ENCODE measurements at regions not wholly inside any gene's neighbourhood (a gene's known extent, or its start where the extent isn't known, plus 50 kb on each side); places are given as distances from the start of the nearest gene placed in this dataset.

DNA sequence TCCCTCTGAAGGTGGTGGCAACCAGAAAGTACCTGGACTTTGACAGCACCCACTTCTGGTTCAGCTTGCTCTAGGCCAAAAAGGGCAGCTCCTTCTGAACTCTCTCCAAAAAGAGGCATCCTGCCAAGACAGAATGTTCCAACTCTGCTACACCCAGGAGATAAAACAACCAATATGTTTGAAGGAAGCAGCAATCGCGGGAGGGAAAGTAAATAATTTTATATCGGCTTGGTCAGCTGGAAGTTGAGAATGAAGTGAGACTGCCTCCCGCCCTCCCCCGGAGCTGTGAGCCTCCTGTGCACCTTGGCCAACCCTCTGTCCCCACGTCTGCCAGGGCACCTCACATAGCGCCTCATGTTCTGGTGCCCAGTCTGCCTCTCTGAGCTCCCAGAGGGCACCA, 130.3 kb upstream of the ATP1A1 start:
- no peak for DNase-seq (ENCODE audit: low spot score)
- ChIA-PET CTCF (interaction anchor here (0.5 kb wide), 1 partner anchor 128 kb away, joined by 3 read pairs; no protein-coding TSS in a partner anchor), POLR2A (ENCODE audit: low non-redundant PET) (no interaction called here)
- TF ChIP-seq CTCF (conservative IDR thresholded peaks at IDR 0.05; ENCODE audit: low read depth) = no peak
- H3K27ac ChIP-seq = no peak overlapping the region

DNA sequence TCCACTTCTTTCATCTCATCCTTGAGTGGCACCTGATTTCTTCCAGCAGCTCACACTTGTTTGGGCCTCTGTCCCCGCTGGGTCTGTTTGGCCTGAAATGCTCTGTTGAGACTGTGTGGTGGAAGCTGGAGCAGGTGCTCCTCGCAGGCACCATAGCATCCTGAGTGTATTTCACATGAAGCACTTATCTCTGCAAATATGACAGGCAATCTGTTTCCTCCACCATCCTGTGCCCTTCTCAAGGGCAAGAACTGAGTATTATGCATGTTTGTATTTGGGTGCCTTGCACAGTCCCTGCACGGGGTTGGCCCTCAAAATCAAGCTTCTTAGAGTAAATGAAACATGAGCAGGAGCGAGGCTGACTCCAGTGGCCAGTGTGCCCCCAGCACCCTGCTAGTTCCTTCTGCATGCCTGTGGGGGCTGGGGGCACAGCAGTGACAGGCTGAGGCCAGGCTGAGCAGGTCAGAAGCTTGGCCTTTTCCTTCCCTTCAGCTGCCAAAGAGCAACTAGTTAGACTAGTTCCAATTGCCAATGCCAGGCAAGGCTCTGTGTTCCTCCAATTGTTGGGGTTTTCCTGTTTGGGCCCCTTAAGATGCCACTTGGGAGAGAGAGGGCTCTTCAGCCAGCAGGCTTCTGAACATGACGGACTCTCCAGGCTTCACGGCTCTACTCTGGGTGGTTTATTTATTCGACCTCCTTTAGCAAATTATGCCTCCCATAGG, 129.6 kb upstream of the ATP1A1 start:
- no peak for TF ChIP-seq CTCF (conservative IDR thresholded peaks at IDR 0.05; ENCODE audit: low read depth)
- no peak overlapping the region for H3K27ac ChIP-seq
- DNase-seq (ENCODE audit: low spot score) = no peak
- CTCF ChIA-PET = no interaction called here
- POLR2A ChIA-PET (ENCODE audit: low non-redundant PET) = no interaction called here

GRCh38 chr1:116246174-116246573, 126.9 kb upstream of the ATP1A1 start:
- no peak for DNase-seq (ENCODE audit: low spot score)
- POLR2A ChIA-PET (ENCODE audit: low non-redundant PET) = no interaction called here
- CTCF ChIA-PET = no interaction called here
- H3K27ac ChIP-seq = no peak overlapping the region
- no peak for TF ChIP-seq CTCF (conservative IDR thresholded peaks at IDR 0.05; ENCODE audit: low read depth)

GRCh38 chr1:116252271-116252670, 120.8 kb upstream of the ATP1A1 start:
- POLR2A ChIA-PET (ENCODE audit: low non-redundant PET) = no interaction called here
- H3K27ac ChIP-seq = no peak overlapping the region
- TF ChIP-seq CTCF (conservative IDR thresholded peaks at IDR 0.05; ENCODE audit: low read depth) = no peak
- no peak for DNase-seq (ENCODE audit: low spot score)
- CTCF ChIA-PET = interaction anchor here (0.6 kb wide), 1 partner anchor 371 kb away, joined by 5 read pairs; no protein-coding TSS in a partner anchor

DNA sequence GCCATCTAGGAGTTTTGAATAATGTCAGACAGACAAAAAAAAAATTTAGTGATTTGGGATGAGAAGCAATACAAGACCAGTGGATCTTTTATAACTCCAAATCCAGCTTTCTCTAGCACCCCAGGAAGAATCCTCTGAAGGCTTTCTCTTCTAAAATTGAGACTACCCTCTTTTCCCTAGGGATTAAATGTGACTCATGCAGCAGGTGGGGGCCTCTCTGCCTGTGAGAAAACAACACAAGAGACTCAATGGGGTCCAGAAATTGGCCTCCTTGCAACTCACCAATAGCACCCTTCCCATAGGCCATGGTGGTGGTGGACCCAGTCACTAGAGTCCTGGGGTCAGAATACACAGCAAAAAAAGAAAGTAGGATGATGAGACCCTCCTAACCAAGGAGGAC, 120.3 kb upstream of the ATP1A1 start:
- no peak for DNase-seq (ENCODE audit: low spot score)
- H3K27ac ChIP-seq = no peak overlapping the region
- no peak for TF ChIP-seq CTCF (conservative IDR thresholded peaks at IDR 0.05; ENCODE audit: low read depth)
- CTCF ChIA-PET = interaction anchor here (0.6 kb wide), 1 partner anchor 371 kb away, joined by 5 read pairs; no protein-coding TSS in a partner anchor
- POLR2A ChIA-PET (ENCODE audit: low non-redundant PET) = no interaction called here

- no peak overlapping the region for H3K27ac ChIP-seq
- no peak for TF ChIP-seq CTCF (conservative IDR thresholded peaks at IDR 0.05; ENCODE audit: low read depth)
- DNase-seq (ENCODE audit: low spot score) = no peak
- POLR2A ChIA-PET (ENCODE audit: low non-redundant PET) = no interaction called here
- CTCF ChIA-PET = no interaction called here
These were observed 119.3 kb upstream of the ATP1A1 start for GRCh38 chr1:116253566-116254382.
